ENCODE measurements at regions not wholly inside any gene's neighbourhood (a gene's known extent, or its start where the extent isn't known, plus 50 kb on each side); places are given as distances from the start of the nearest gene placed in this dataset.

- TF ChIP-seq CTCF (IDR thresholded peaks at IDR 0.05; ENCODE audit: low read depth, low read length, poor library complexity, severe bottlenecking) (no peak), EZH2phosphoT487 (IDR thresholded peaks at IDR 0.05; ENCODE audit: borderline replicate concordance, low read length) (no peak)
Measured at GRCh38 chr4:81659051-81659450, 187.3 kb upstream of the RASGEF1B start.

Measured in DOHH2 (cell line).